Mesenteric fat pad (tissue), 1 donor: ENCODE measurements at regions not wholly inside any gene's neighbourhood (a gene's known extent, or its start where the extent isn't known, plus 50 kb on each side); places are given as distances from the start of the nearest gene placed in this dataset.
"Not testable (repeated sequence)": the region's sequence is repeated elsewhere in the genome, so short reads cannot be mapped to it uniquely, and the experiment has no call there.

ENCODE experiments used
- DNase-seq: peaks from one replicate; pipeline ENCODE4 v3.0.0-alpha.2; 2020; ENCODE audit warnings: low spot score
- donor health status: DM: yes; HTN: yes; CAD: no.

DNA sequence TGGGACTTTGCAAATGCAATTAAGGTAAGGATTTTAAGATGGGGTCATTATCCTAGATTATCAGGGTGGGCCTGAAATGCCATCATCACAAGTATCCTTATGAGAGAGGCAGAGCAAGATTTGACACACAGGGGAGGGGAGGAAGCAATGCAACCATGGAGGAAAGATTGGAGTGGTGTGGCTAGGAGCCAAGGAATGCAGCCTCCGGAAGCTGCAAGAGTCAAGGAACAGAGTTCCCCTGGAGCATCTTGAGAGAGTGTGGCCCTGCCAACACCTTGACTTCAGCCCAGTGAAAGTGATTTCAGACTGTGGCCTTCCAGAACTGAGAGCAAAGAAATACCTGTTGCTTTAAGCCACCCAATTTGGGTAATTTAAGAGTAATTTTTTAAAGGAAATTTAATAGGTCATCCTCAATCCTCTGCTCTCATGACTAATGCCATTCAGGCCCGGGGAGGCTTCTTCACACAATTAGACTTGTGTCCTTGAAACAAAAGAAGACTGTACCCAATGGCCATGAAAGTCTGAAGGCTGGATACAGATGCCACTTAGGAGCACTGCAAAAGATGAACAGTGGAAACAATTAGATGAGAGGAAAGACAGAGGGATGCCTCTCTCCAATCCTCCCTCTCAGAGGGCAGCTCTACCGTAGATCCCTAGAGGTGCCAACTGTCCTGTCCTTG is 250.3 kb upstream of the ID2 start:
- DNase-seq = no peak

- DNase-seq = no peak
Observed at GRCh38 chr2:8432706-8433336, 249.0 kb upstream of the ID2 start.

DNA sequence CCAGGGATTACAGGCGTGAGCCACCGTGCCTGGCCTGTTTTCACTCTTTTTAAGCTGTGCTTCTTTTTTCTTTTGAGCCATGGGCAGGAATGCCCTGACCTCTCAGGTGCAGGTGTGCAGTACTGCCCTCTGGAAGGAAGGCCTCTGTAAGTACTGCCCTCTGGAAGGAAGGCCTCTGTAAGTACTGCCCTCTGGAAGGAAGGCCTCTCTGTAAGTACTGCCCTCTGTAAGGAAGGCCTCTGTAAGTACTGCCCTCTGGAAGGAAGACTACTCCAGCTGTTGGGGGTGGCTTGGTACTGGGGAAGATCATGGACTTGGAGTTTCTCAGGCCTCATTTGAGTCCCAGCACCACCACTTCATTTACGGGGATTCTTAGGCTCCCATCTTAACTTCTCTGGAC is 248.5 kb upstream of the ID2 start:
- DNase-seq = no peak

DNA sequence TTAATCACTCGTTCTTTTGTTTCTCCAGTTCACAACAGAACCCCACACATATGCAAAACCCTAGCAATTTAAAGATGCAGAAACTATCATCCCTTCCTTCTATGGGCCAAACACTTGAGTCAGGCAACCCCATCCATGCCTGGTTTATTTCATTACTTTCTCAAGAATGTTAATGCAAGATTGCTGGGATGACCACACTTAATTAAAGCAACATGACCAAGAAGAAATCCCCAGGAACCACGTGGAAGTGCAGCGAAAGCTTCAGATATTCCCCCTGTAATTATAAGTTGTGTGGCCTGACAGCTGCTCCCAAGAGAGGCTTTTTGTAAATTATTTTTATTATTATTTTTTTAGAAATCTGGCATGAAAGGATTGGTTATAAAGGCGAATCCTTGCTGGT is 246.2 kb upstream of the ID2 start:
- no peak for DNase-seq

DNA sequence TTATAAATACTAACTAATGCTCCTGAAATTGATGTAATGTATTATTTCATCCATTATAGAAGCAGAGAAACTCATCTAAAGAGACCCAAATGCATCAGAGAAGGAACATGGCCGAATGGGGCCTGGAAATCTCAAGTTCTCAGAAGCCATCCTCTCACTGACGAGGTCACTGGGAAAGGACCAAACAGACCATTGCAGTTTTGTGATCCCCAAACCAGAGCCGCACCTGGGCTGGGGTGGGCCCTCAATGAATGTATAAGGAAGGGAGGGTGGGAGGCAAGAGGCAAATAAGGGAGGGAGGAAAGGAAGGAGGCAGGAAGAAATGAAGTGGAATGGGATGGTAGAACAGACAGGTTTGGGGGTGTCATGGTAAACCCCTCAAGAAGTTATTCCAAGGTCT is 245.3 kb upstream of the ID2 start:
- no peak for DNase-seq

GRCh38 chr2:8437228-8437948 is 244.5 kb upstream of the ID2 start:
- DNase-seq = no peak

DNA sequence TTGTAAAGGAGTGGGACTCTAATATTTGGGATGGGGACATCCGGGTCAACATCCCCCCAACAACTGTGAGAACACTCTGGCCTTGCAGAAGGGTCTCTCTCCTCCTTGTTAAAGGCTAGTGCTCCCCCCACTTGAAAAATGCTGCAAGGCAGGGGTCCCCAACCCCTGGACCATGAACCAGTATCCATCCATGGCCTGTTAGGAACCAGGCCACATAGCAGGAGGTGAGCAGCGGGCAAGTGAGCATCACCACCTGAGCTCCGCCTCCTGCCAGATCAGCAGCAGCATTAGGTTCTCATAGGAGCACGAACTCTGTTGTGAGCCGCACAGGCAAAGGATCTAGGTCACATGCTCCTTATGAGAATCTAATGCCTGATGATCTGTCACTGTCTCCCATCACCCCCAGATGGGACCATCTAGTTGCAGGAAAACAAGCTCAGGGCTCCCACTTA is 243.9 kb upstream of the ID2 start:
- no peak for DNase-seq

GRCh38 chr2:8438476-8438875 is 243.4 kb upstream of the ID2 start:
- no peak for DNase-seq

DNA sequence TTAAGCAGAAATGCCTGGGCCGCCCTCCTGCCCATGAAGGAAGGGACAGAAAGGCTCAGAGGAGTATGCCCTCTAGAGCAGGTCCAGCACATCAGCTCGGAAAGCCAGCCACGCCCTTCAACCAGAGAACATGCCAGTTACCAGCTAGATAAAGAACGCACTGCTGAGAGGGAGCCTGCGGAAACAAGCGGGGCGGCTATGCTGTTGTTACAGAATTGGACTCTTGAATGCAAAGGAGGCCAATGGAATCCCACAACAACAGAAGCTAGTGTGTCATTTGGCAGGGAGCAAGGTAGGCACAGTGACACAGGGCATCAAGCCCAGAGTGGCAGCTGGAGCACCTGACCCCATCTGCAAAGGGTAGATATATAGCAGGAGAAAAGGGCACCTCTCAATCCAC is 242.9 kb upstream of the ID2 start:
- no peak for DNase-seq

- no peak for DNase-seq
Observed at GRCh38 chr2:8440029-8440778, 241.7 kb upstream of the ID2 start.

GRCh38 chr2:8441371-8441770 is 240.5 kb upstream of the ID2 start:
- no peak for DNase-seq

GRCh38 chr2:8441986-8442385 is 239.9 kb upstream of the ID2 start:
- no peak for DNase-seq

GRCh38 chr2:8442833-8443486 is 238.9 kb upstream of the ID2 start:
- DNase-seq = no peak

DNA sequence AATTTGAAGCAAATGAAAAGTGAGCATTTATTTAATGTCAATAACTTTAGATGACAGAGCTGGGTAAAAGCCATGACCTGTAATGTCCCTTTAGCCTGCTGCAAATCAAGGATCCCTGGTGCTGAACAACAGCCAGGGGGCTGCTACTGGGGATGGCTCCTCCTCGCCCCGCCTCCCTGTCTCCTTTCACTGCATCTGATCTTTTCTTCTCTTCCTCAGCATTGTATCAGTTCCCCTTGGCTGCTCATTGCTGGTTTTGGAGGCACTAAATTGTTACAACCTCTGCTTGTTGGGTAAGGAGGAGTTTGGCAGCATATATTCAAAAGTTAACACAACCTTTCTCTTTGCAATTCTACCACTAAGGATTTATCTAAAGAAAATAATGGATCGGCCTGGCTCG is 236.3 kb upstream of the ID2 start:
- DNase-seq = no peak

GRCh38 chr2:8446751-8447150 is 235.1 kb upstream of the ID2 start:
- not testable (repeated sequence) for DNase-seq

DNA sequence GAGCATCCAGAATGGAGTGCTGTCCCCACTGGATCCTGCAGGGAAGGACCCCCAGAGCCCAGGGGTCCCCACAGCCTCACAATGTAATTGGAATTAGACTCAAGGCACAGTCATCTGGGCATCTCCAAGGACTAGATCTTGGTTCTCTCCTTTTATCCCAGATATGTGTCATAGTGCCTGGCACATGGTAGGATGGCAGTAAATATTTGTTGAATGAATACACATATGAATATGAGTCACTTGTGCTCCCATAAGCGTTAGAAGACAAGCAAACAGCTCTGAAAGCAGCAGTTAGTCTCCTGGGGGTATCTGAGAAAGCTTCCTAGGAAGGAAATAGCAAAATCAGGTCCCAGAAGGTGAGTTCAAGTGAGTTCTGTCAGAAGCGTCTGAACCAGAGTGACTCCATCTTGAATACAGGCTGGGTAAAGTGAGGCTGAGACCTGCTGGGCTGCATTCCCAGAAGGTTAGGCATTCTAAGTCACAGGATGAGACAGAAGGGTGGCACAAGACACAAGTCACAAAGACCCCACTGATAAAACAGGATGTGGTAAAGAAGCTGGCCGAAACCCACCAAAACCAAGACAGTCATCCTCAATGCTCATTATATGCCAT is 234.1 kb upstream of the ID2 start:
- no peak for DNase-seq

- no peak for DNase-seq
Observed at GRCh38 chr2:8448824-8449556, 232.9 kb upstream of the ID2 start.

DNA sequence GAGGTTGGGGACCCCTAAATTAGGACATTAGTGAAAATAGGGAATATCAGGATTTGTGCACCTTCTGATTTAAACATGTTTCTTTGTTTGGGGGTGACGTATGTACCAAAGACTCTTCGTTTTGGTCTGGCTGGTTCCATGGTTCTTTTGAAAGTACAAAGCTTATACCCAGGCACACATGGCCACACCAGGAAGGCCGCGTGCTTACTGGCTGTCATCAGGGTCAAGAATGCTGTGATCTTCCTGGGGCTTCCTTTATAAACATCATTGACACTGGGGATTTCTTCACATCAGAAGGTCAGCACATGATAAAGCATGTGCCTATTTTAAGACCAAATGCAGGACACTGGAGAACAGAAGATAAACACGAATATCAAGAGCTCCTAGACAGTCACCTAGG is 230.6 kb upstream of the ID2 start:
- DNase-seq = no peak

GRCh38 chr2:8452296-8452695 is 229.6 kb upstream of the ID2 start:
- DNase-seq = no peak
